ENCODE measurements at regions not wholly inside any gene's neighbourhood (a gene's known extent, or its start where the extent isn't known, plus 50 kb on each side); places are given as distances from the start of the nearest gene placed in this dataset.

DNA sequence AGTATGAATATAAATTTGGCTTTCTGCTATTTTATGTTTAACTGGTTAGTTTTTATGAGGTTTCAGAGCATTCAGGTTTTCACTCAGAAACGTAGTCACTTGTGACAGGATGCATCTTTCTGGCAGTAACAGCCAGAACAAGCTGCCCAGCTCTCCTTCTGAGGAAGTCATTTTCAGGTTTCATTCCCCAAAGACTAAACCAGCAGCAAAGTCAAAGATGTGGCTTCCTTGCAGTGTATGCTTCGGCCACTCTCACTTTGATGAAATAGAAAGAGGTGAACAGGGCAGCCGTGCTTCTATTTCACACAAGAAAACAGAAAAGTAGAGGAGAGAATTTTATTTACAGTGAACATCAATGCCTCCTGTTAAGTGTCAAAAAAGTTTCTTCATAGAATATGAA lies 469.1 kb downstream of the BTBD3 start:
- DNase-seq (no peak), ATAC-seq (no peak)
- Histone ChIP-seq H3K9me3 (no peaks in the 10 kb centered on the region), H3K27me3 (ENCODE audit: insufficient read depth in 3 of 3, low read length in 2 of 3) (no peaks in the 10 kb centered on the region), H3K27ac (no peak overlapping the region), H3K36me3 (ENCODE audit: insufficient read depth in 1 of 2, low read depth in 1 of 2) (no peaks in the 10 kb centered on the region), H3K4me3 (no peak overlapping the region), H3K4me1 (no peaks in the 10 kb centered on the region)
- TF ChIP-seq, protein P1, sequence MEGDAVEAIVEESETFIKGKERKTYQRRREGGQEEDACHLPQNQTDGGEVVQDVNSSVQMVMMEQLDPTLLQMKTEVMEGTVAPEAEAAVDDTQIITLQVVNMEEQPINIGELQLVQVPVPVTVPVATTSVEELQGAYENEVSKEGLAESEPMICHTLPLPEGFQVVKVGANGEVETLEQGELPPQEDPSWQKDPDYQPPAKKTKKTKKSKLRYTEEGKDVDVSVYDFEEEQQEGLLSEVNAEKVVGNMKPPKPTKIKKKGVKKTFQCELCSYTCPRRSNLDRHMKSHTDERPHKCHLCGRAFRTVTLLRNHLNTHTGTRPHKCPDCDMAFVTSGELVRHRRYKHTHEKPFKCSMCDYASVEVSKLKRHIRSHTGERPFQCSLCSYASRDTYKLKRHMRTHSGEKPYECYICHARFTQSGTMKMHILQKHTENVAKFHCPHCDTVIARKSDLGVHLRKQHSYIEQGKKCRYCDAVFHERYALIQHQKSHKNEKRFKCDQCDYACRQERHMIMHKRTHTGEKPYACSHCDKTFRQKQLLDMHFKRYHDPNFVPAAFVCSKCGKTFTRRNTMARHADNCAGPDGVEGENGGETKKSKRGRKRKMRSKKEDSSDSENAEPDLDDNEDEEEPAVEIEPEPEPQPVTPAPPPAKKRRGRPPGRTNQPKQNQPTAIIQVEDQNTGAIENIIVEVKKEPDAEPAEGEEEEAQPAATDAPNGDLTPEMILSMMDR (IDR thresholded peaks at IDR 0.05) = no peak
- intact Hi-C loops (cut with DNase I) = no loop called here
- WGBS, 3 donors = 64 to 73% (median 70%) methylated on average over 3 of the region's 3 CpGs

- Histone ChIP-seq H3K4me1 (no peaks in the 10 kb centered on the region), H3K4me3 (no peak overlapping the region), H3K9me3 (no peaks in the 10 kb centered on the region), H3K36me3 (ENCODE audit: insufficient read depth in 1 of 2, low read depth in 1 of 2) (no peaks in the 10 kb centered on the region), H3K27ac (no peak overlapping the region), H3K27me3 (ENCODE audit: insufficient read depth in 3 of 3, low read length in 2 of 3) (no peaks in the 10 kb centered on the region)
- WGBS, 3 donors = 70 to 86% (median 76%) methylated on average over 1 of the region's 1 CpG
- intact Hi-C loops (cut with DNase I) = loop anchor here in 1 of 2 donors (10.0 kb wide), 1 partner anchor 56 kb away; no protein-coding TSS in a partner anchor
- TF ChIP-seq, protein P1 (IDR thresholded peaks at IDR 0.05) = no peak
- ATAC-seq = no peak
- no peak for DNase-seq
These were observed 473.4 kb downstream of the BTBD3 start for GRCh38 chr20:12391099-12391498.

- Histone ChIP-seq H3K4me1 (no peaks in the 10 kb centered on the region), H3K27ac (no peak overlapping the region), H3K4me3 (no peak overlapping the region), H3K27me3 (ENCODE audit: insufficient read depth in 3 of 3, low read length in 2 of 3) (no peaks in the 10 kb centered on the region), H3K9me3 (no peaks in the 10 kb centered on the region), H3K36me3 (ENCODE audit: insufficient read depth in 1 of 2, low read depth in 1 of 2) (no peaks in the 10 kb centered on the region)
- DNase-seq = no peak
- intact Hi-C loops (cut with DNase I) = loop anchor here in 1 of 2 donors (10.0 kb wide), 1 partner anchor 60 kb away; no protein-coding TSS in a partner anchor
- TF ChIP-seq, protein P1 (IDR thresholded peaks at IDR 0.05) = no peak
- ATAC-seq = no peak
- 63 to 73% (median 70%) methylated on average over 4 of the region's 4 CpGs for WGBS, 3 donors
These were observed 477.1 kb downstream of the BTBD3 start for GRCh38 chr20:12394786-12395185.

GRCh38 chr20:12395353-12395752 lies 477.7 kb downstream of the BTBD3 start:
- Histone ChIP-seq H3K36me3 (ENCODE audit: insufficient read depth in 1 of 2, low read depth in 1 of 2) (no peaks in the 10 kb centered on the region), H3K4me3 (no peak overlapping the region), H3K4me1 (no peaks in the 10 kb centered on the region), H3K27ac (no peak overlapping the region), H3K27me3 (ENCODE audit: insufficient read depth in 3 of 3, low read length in 2 of 3) (no peaks in the 10 kb centered on the region), H3K9me3 (no peaks in the 10 kb centered on the region)
- 54 to 65% (median 62%) methylated on average over 3 of the region's 3 CpGs for WGBS, 3 donors
- no peak for DNase-seq
- TF ChIP-seq, protein P1 (IDR thresholded peaks at IDR 0.05) = no peak
- intact Hi-C loops (cut with DNase I) = loop anchor here in 1 of 2 donors (10.0 kb wide), 1 partner anchor 61 kb away; no protein-coding TSS in a partner anchor
- no peak for ATAC-seq

GRCh38 chr20:12395760-12396159 lies 478.1 kb downstream of the BTBD3 start:
- no peaks in the 10 kb centered on the region for H3K4me1 ChIP-seq
- no peak for DNase-seq
- H3K4me3 ChIP-seq = no peak overlapping the region
- TF ChIP-seq, protein P1 (IDR thresholded peaks at IDR 0.05) = no peak
- no peaks in the 10 kb centered on the region for H3K27me3 ChIP-seq (ENCODE audit: insufficient read depth in 3 of 3, low read length in 2 of 3)
- no peak for ATAC-seq
- no peak overlapping the region for H3K27ac ChIP-seq
- intact Hi-C loops (cut with DNase I) = loop anchor here in 1 of 2 donors (10.0 kb wide), 1 partner anchor 61 kb away; no protein-coding TSS in a partner anchor
- H3K36me3 ChIP-seq (ENCODE audit: insufficient read depth in 1 of 2, low read depth in 1 of 2) = no peaks in the 10 kb centered on the region
- WGBS, 3 donors = 96 to 100% (median 97%) methylated on average over 2 of the region's 2 CpGs
- no peaks in the 10 kb centered on the region for H3K9me3 ChIP-seq
